Peyer's patch (tissue), 4 donors: ENCODE measurements at regions not wholly inside any gene's neighbourhood (a gene's known extent, or its start where the extent isn't known, plus 50 kb on each side); places are given as distances from the start of the nearest gene placed in this dataset.

Experiments
- CTCF ChIP-seq, 6 experiments: fragments of 450-650 bp in 4 of 6; fragments of 200-600 bp in 2 of 6; sonication (generic) in 1 of 6; IDR thresholded peaks; one replicate each; pipeline ENCODE4 v1.5.1; 2017 to 2019; ENCODE audit warnings: antibody characterized with exemption in 6 of 6, mild to moderate bottlenecking in 3 of 6, moderate library complexity in 1 of 6
- POLR2A ChIP-seq, 2 donors: fragments of 450-650 bp; IDR thresholded peaks; one replicate each; pipeline ENCODE4 v1.5.1; 2017; ENCODE audit warnings: antibody characterized with exemption in 2 of 2, mild to moderate bottlenecking in 2 of 2, moderate library complexity in 2 of 2

GRCh38 chr19:28836421-28836820, 376.5 kb downstream of the UQCRFS1 start:
- TF ChIP-seq CTCF (IDR thresholded peaks at IDR 0.05): no peak
- no peak for TF ChIP-seq POLR2A (IDR thresholded peaks at IDR 0.05)
